Thyroid gland (tissue), 4 donors: ENCODE measurements at regions not wholly inside any gene's neighbourhood (a gene's known extent, or its start where the extent isn't known, plus 50 kb on each side); places are given as distances from the start of the nearest gene placed in this dataset.

Experiments
- CTCF ChIP-seq, 6 experiments: fragments of 200-600 bp in 3 of 6; fragments of 450-650 bp in 3 of 6; sonication (generic) in 3 of 6; IDR thresholded peaks; one replicate each; pipeline ENCODE4 v1.5.1; 2016 to 2019; ENCODE audit warnings: antibody characterized with exemption in 6 of 6, mild to moderate bottlenecking in 2 of 6, inconsistent platforms in 1 of 6, moderate library complexity in 1 of 6
- POLR2A ChIP-seq, 2 donors: fragments of 450-650 bp; IDR thresholded peaks; one replicate each; pipeline ENCODE4 v1.6.1; 2017; ENCODE audit warnings: antibody characterized with exemption in 2 of 2, mild to moderate bottlenecking in 2 of 2, moderate library complexity in 1 of 2

- no peak for TF ChIP-seq CTCF (IDR thresholded peaks at IDR 0.05)
- TF ChIP-seq POLR2A (IDR thresholded peaks at IDR 0.05), result no peak
Observed at GRCh38 chr6:139757784-139758183, 383.3 kb upstream of the CITED2 start.
